ENCODE measurements at regions not wholly inside any gene's neighbourhood (a gene's known extent, or its start where the extent isn't known, plus 50 kb on each side); places are given as distances from the start of the nearest gene placed in this dataset.
A peak's percentile ranks its signal among the peaks of the same experiment; 100 is the strongest.
"Not testable (repeated sequence)": the region's sequence is repeated elsewhere in the genome, so short reads cannot be mapped to it uniquely, and the experiment has no call there.

- TF ChIP-seq GATA1 (IDR thresholded peaks at IDR 0.05; ENCODE audit: low read depth, low read length): no peak
- no peak for TF ChIP-seq POLR2A (IDR thresholded peaks at IDR 0.05; ENCODE audit: low read length)
- peak; percentile 8 to 22 for DNase-seq
Measured at GRCh38 chr3:175941352-175941751, 1082.2 kb downstream of the NAALADL2 start.

- no peak for DNase-seq
- no peak for TF ChIP-seq GATA1 (IDR thresholded peaks at IDR 0.05; ENCODE audit: low read depth, low read length)
- no peak for TF ChIP-seq POLR2A (IDR thresholded peaks at IDR 0.05; ENCODE audit: low read length)
Measured at GRCh38 chr3:175940881-175941280, 1081.7 kb downstream of the NAALADL2 start.

- TF ChIP-seq POLR2A (IDR thresholded peaks at IDR 0.05; ENCODE audit: low read length): no peak
- TF ChIP-seq GATA1 (IDR thresholded peaks at IDR 0.05; ENCODE audit: low read depth, low read length): no peak
Measured at GRCh38 chr3:175940243-175940642, 1081.1 kb downstream of the NAALADL2 start.

GRCh38 chr3:175937367-175937766 is 1078.2 kb downstream of the NAALADL2 start:
- DNase-seq: not testable (repeated sequence)

More at GRCh38 chr3:175940243-175940642, 1081.1 kb downstream of the NAALADL2 start:
- DNase-seq: no peak

- DNase-seq: no peak
- no peak for TF ChIP-seq POLR2A (IDR thresholded peaks at IDR 0.05; ENCODE audit: low read length)
- TF ChIP-seq GATA1 (IDR thresholded peaks at IDR 0.05; ENCODE audit: low read depth, low read length): no peak
Measured at GRCh38 chr3:175932586-175932985, 1073.5 kb downstream of the NAALADL2 start.

GRCh38 chr3:175919133-175919532 is 1060.0 kb downstream of the NAALADL2 start:
- TF ChIP-seq POLR2A (IDR thresholded peaks at IDR 0.05; ENCODE audit: low read length) (no peak), GATA1 (IDR thresholded peaks at IDR 0.05; ENCODE audit: low read depth, low read length) (no peak)
- DNase-seq: no peak

GRCh38 chr3:175916191-175916934 is 1057.2 kb downstream of the NAALADL2 start:
- TF ChIP-seq POLR2A (IDR thresholded peaks at IDR 0.05; ENCODE audit: low read length) (no peak), GATA1 (IDR thresholded peaks at IDR 0.05; ENCODE audit: low read depth, low read length) (no peak)
- no peak for DNase-seq

- TF ChIP-seq GATA1 (IDR thresholded peaks at IDR 0.05; ENCODE audit: low read depth, low read length) (no peak), POLR2A (IDR thresholded peaks at IDR 0.05; ENCODE audit: low read length) (no peak)
- DNase-seq: no peak
Measured at GRCh38 chr3:175914785-175915184, 1055.7 kb downstream of the NAALADL2 start.

GRCh38 chr3:175913286-175913685 is 1054.2 kb downstream of the NAALADL2 start:
- TF ChIP-seq GATA1 (IDR thresholded peaks at IDR 0.05; ENCODE audit: low read depth, low read length) (no peak), POLR2A (IDR thresholded peaks at IDR 0.05; ENCODE audit: low read length) (no peak)
- no peak for DNase-seq

- no peak for DNase-seq
- TF ChIP-seq GATA1 (IDR thresholded peaks at IDR 0.05; ENCODE audit: low read depth, low read length) (no peak), POLR2A (IDR thresholded peaks at IDR 0.05; ENCODE audit: low read length) (no peak)
Measured at GRCh38 chr3:175911937-175912336, 1052.8 kb downstream of the NAALADL2 start.

GRCh38 chr3:175902226-175902625 is 1043.1 kb downstream of the NAALADL2 start:
- DNase-seq: no peak
- TF ChIP-seq GATA1 (IDR thresholded peaks at IDR 0.05; ENCODE audit: low read depth, low read length): no peak
- TF ChIP-seq POLR2A (IDR thresholded peaks at IDR 0.05; ENCODE audit: low read length): no peak

GRCh38 chr3:175898194-175898593 is 1039.1 kb downstream of the NAALADL2 start:
- DNase-seq: no peak
- TF ChIP-seq GATA1 (IDR thresholded peaks at IDR 0.05; ENCODE audit: low read depth, low read length) (no peak), POLR2A (IDR thresholded peaks at IDR 0.05; ENCODE audit: low read length) (no peak)

- no peak for DNase-seq
- no peak for TF ChIP-seq GATA1 (IDR thresholded peaks at IDR 0.05; ENCODE audit: low read depth, low read length)
- TF ChIP-seq POLR2A (IDR thresholded peaks at IDR 0.05; ENCODE audit: low read length): no peak
Measured at GRCh38 chr3:175896655-175897054, 1037.5 kb downstream of the NAALADL2 start.

GRCh38 chr3:175895731-175896130 is 1036.6 kb downstream of the NAALADL2 start:
- DNase-seq: no peak
- TF ChIP-seq POLR2A (IDR thresholded peaks at IDR 0.05; ENCODE audit: low read length) (no peak), GATA1 (IDR thresholded peaks at IDR 0.05; ENCODE audit: low read depth, low read length) (no peak)

- no peak for DNase-seq
- TF ChIP-seq GATA1 (IDR thresholded peaks at IDR 0.05; ENCODE audit: low read depth, low read length): no peak
- TF ChIP-seq POLR2A (IDR thresholded peaks at IDR 0.05; ENCODE audit: low read length): no peak
Measured at GRCh38 chr3:175893566-175893965, 1034.4 kb downstream of the NAALADL2 start.

Measured in erythroblast (primary cell).